Keratinocyte (primary cell): ENCODE measurements at regions not wholly inside any gene's neighbourhood (a gene's known extent, or its start where the extent isn't known, plus 50 kb on each side); places are given as distances from the start of the nearest gene placed in this dataset.

Source experiments
- DNase-seq: peaks from one replicate; pipeline ENCODE4 v3.0.0-alpha.2; 2011; ENCODE audit warnings: low read depth, missing footprints, low spot score
- FAIRE-seq: peaks from 2 replicates; lab custom pipeline; 2011; peaks lifted over from hg19 to GRCh38; lab: Jason Lieb, UNC
- H2AFZ ChIP-seq: 2 replicates; pipeline ENCODE4 v1.6.0; 2012; ENCODE audit warnings: low read length, control low read depth, inconsistent platforms; ENCODE audit not compliant: control insufficient read depth
- H3K27ac ChIP-seq: 2 replicates; pipeline ENCODE4 v1.5.1; 2011; ENCODE audit warnings: low read length; ENCODE audit not compliant: control insufficient read depth, insufficient read depth
- H3K27me3 ChIP-seq: 3 replicates; pipeline ENCODE4 v1.6.0; 2011; ENCODE audit warnings: low read length; ENCODE audit not compliant: control insufficient read depth, insufficient read depth; ENCODE audit errors: extremely low read depth
- H3K36me3 ChIP-seq, 2 experiments: 2 replicates in 1 of 2; 3 replicates in 1 of 2; pipeline ENCODE4 v1.5.1; 2011; ENCODE audit warnings: low read length in 2 of 2, mild to moderate bottlenecking in 1 of 2; ENCODE audit not compliant: control insufficient read depth in 2 of 2, insufficient read depth in 2 of 2; ENCODE audit errors: extremely low read depth in 1 of 2
- H3K4me1 ChIP-seq: 3 replicates; pipeline ENCODE4 v1.5.1; 2011; ENCODE audit warnings: low read length; ENCODE audit not compliant: control insufficient read depth, insufficient read depth; ENCODE audit errors: extremely low read depth
- H3K4me2 ChIP-seq: 3 replicates; pipeline ENCODE4 v1.6.0; 2011; ENCODE audit warnings: low read depth, low read length; ENCODE audit not compliant: control insufficient read depth, insufficient read depth; ENCODE audit errors: extremely low read depth
- H3K4me3 ChIP-seq, 3 experiments: fragments of 200-600 bp in 1 of 3; sonication (generic) in 1 of 3; 2 replicates in 2 of 3; 3 replicates in 1 of 3; pipeline ENCODE4 v1.5.1; 2011 to 2016; ENCODE audit warnings: low read length in 3 of 3, mild to moderate bottlenecking in 3 of 3, control low read depth in 2 of 3, inconsistent platforms in 1 of 3, low read depth in 1 of 3, mixed read lengths in 1 of 3, mixed run types in 1 of 3, moderate library complexity in 1 of 3; ENCODE audit not compliant: control insufficient read depth in 2 of 3, insufficient read depth in 2 of 3; ENCODE audit errors: extremely low read depth in 1 of 3
- H3K79me2 ChIP-seq: 2 replicates; pipeline ENCODE4 v1.6.0; 2012; ENCODE audit warnings: low read length; ENCODE audit not compliant: control insufficient read depth, insufficient read depth
- H3K9ac ChIP-seq: 3 replicates; pipeline ENCODE4 v1.6.0; 2011; ENCODE audit warnings: low read length; ENCODE audit not compliant: control insufficient read depth, insufficient read depth; ENCODE audit errors: extremely low read depth
- H3K9me1 ChIP-seq: 3 replicates; pipeline ENCODE4 v1.6.0; 2011; ENCODE audit warnings: low read length; ENCODE audit not compliant: control insufficient read depth, insufficient read depth; ENCODE audit errors: extremely low read depth
- H3K9me3 ChIP-seq: 2 replicates; pipeline ENCODE4 v1.5.1; 2012; ENCODE audit warnings: low read depth, low read length; ENCODE audit not compliant: control insufficient read depth
- H4K20me1 ChIP-seq: 3 replicates; pipeline ENCODE4 v1.6.0; 2011; ENCODE audit warnings: low read length; ENCODE audit not compliant: control insufficient read depth, insufficient read depth; ENCODE audit errors: extremely low read depth
- EZH2 ChIP-seq: IDR thresholded peaks from one replicate; pipeline ENCODE4 v1.6.1; 2012; ENCODE audit warnings: inconsistent platforms, mild to moderate bottlenecking, low read length, moderate library complexity
- dilution Hi-C: fragments of 300-500 bp; cut with MboI; formaldehyde crosslinking; loops from one replicate; pipeline ENCODE4 v1.7.0; 2020; ENCODE audit warnings: low sequenced_read_pairs; ENCODE audit not compliant: extremely low pct_ligation_motif_present
- TF ChIP-seq, protein P1 (sequence below), 3 experiments: IDR thresholded peaks in 1 of 3; conservative IDR thresholded peaks in 1 of 3; optimal IDR thresholded peaks in 1 of 3; 2 replicates in 2 of 3; 3 replicates in 1 of 3; pipeline versions ENCODE3 to v1.5.1; 2011; ENCODE audit warnings: low read length in 3 of 3, mild to moderate bottlenecking in 3 of 3, moderate library complexity in 2 of 3, control low read depth in 1 of 3, inconsistent platforms in 1 of 3; ENCODE audit not compliant: insufficient read depth in 2 of 3; ENCODE audit errors: extremely low read depth in 1 of 3

DNA sequence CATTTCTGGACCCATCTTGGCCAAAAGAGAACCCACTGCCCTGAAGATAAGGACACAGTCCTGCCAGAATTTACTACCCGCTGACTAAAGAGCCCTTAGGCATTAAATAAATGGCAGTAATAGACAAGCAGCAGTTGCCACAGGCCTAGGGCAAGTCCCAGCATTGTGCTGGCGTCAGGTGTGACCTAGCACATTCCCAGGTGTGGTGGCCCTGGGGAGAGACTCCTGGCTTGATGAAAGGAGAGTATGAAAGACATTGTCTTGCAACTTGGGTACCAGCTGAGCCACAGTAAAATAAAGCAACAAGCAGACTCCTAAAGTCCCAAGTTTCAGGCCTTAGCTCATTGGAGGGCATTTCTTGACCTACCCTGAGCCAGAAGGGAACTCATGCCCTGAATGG is 715.7 kb upstream of the SORCS1 start:
- no peaks in the 10 kb centered on the region for H3K9me1 ChIP-seq
- H3K4me3 ChIP-seq = no peak overlapping the region
- H3K4me1 ChIP-seq = no peaks in the 10 kb centered on the region
- H3K36me3 ChIP-seq = no peaks in the 10 kb centered on the region
- H4K20me1 ChIP-seq = no peaks in the 10 kb centered on the region
- TF ChIP-seq, protein P1, sequence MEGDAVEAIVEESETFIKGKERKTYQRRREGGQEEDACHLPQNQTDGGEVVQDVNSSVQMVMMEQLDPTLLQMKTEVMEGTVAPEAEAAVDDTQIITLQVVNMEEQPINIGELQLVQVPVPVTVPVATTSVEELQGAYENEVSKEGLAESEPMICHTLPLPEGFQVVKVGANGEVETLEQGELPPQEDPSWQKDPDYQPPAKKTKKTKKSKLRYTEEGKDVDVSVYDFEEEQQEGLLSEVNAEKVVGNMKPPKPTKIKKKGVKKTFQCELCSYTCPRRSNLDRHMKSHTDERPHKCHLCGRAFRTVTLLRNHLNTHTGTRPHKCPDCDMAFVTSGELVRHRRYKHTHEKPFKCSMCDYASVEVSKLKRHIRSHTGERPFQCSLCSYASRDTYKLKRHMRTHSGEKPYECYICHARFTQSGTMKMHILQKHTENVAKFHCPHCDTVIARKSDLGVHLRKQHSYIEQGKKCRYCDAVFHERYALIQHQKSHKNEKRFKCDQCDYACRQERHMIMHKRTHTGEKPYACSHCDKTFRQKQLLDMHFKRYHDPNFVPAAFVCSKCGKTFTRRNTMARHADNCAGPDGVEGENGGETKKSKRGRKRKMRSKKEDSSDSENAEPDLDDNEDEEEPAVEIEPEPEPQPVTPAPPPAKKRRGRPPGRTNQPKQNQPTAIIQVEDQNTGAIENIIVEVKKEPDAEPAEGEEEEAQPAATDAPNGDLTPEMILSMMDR (optimal IDR thresholded peaks at IDR 0.05 in 1 of 3, IDR thresholded peaks at IDR 0.05 in 1 of 3, conservative IDR thresholded peaks at IDR 0.05 in 1 of 3; ENCODE audit: extremely low read depth in 1 of 3, insufficient read depth in 2 of 3, low read length in 3 of 3) = no peak
- TF ChIP-seq EZH2 = no peak
- no peak overlapping the region for H3K4me2 ChIP-seq
- no peaks in the 10 kb centered on the region for H3K27me3 ChIP-seq
- H2AFZ ChIP-seq = no peak overlapping the region
- no peaks in the 10 kb centered on the region for H3K9me3 ChIP-seq
- no peaks in the 10 kb centered on the region for H3K79me2 ChIP-seq
- no peak overlapping the region for H3K27ac ChIP-seq
- DNase-seq (no peak), FAIRE-seq (no peak)
- no peak overlapping the region for H3K9ac ChIP-seq
- dilution Hi-C loops = no loop called here

GRCh38 chr10:107873007-107873406 is 708.5 kb upstream of the SORCS1 start:
- Histone ChIP-seq H3K36me3 (no peaks in the 10 kb centered on the region), H3K27ac (no peak overlapping the region), H3K4me1 (no peaks in the 10 kb centered on the region), H2AFZ (no peak overlapping the region), H3K4me2 (no peak overlapping the region), H3K4me3 (no peak overlapping the region), H3K79me2 (no peaks in the 10 kb centered on the region), H3K9me1 (no peaks in the 10 kb centered on the region), H3K27me3 (no peaks in the 10 kb centered on the region), H3K9me3 (no peaks in the 10 kb centered on the region), H4K20me1 (no peaks in the 10 kb centered on the region), H3K9ac (no peak overlapping the region)
- dilution Hi-C loops = no loop called here
- TF ChIP-seq EZH2 = no peak
- TF ChIP-seq, protein P1 (optimal IDR thresholded peaks at IDR 0.05 in 1 of 3, IDR thresholded peaks at IDR 0.05 in 1 of 3, conservative IDR thresholded peaks at IDR 0.05 in 1 of 3; ENCODE audit: extremely low read depth in 1 of 3, insufficient read depth in 2 of 3, low read length in 3 of 3) = no peak
- FAIRE-seq (no peak), DNase-seq (no peak)
